Stimulated activated CD4-positive, alpha-beta T cell treated with anti-CD3 and anti-CD28 coated beads, Interleukin-12 subunit alpha, Interleukin-12 subunit beta, amount 100 ng/mL, for 4 hours (primary cell): ENCODE measurements at regions not wholly inside any gene's neighbourhood (a gene's known extent, or its start where the extent isn't known, plus 50 kb on each side); places are given as distances from the start of the nearest gene placed in this dataset.

Experiments
- DNase-seq: peaks from one replicate; pipeline ENCODE4 v3.0.0-alpha.2; 2020

DNA sequence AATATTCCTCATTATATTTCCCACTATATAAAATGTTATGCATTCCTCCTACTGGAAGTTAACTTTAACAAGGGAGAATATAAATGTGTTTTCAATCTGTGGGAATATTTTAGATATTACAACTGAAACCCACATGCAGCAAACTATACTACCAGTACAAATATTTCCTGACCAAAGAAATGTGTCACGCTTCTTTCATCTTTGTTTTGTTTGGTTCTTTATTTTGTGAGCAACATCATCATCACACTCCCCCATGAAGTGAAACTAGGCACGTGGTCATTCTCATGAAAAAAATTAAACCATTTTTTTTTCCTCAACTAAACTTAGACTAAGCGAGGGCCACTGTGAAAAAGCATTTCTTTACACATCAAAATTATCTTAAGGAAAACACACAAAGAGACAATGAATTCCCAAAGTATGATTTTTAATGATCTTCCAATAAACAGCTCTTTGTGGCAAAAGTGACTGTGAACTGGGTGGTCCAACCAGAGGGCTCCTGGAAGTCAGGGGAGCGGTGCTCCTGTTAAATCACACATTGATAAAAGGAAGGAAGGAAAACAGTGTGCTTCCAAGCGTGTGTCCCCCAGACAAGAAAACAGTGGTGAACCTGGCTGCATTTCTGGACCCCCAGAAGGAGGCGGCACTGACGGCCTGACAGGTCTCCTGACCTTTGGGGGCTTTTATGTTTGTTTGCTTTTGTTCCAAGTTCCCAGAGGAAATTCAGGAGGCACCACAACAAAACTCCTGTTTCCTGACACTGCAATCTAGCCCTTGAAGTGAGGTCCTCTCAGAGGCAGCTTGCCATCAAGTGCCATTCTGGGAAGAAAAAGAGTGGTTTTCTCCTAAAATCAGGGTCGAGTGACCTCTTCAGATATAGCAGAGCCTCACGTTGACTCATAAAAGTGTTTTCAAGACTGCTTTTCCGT, 166.8 kb upstream of the FOXQ1 start:
- no peak for DNase-seq

GRCh38 chr6:1143655-1144054, 168.2 kb upstream of the FOXQ1 start:
- DNase-seq = no peak

- no peak for DNase-seq
These were observed 172.6 kb upstream of the FOXQ1 start for GRCh38 chr6:1139155-1139890.

DNA sequence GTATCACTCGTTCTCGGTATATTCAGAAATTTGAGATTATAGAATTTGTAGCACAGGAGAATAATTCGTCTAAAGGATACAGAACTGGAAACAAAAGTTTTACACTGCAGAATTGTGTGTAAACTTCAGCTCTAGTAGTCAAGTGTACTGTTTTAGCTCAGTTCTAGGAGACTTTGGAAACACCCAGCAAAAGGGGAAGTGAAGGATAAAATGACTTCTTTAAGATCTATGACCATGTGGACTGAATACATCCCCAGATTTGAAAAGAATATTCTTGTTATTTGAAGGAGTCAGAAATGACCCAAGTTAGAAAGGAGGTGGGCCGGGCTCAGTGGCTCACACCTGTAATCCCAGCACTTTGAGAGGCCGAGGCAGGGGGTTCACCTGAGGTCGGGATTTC, 174.0 kb upstream of the FOXQ1 start:
- DNase-seq = no peak

GRCh38 chr6:1136827-1137226, 175.1 kb upstream of the FOXQ1 start:
- no peak for DNase-seq

- DNase-seq = no peak
These were observed 175.5 kb upstream of the FOXQ1 start for GRCh38 chr6:1136415-1136774.

- no peak for DNase-seq
These were observed 176.0 kb upstream of the FOXQ1 start for GRCh38 chr6:1135726-1136414.

DNA sequence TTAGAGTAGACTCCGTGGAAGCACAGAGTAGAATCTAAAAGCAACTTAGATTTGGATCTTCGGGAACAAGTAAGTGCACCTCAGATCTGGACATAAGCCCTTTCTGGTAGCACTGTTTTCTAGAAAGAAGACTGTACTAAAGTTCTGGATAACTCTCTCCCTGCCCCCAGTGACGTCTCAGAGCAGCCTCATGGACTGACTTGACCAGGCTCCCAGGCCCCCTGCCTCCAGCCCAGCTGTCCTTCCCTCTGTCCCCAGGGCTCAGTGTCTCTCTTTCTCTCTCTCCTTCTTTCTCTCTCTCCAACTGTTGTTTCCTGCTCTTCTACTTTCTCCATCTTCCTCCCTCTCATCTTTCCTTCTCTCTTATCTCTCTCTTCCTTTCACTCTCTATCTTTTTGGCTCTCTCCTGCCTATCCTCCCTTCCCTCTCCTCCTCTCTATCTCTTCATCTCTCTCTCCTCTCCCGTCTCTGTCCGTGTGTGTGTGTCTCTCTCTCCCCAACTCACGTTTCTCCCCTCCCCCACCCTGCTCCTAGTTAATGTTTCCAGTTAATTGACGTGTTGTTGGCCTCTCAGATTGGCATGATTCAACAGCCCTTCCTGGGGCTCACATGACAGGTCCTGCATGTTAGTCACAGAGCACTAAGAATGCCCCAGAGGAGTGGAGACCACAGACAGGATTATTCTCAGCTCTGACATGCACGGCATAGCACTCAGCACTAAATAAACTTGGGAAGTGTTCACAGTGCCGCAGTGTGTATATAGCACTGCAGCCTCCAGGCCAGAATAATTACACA, 180.4 kb upstream of the FOXQ1 start:
- no peak for DNase-seq

GRCh38 chr6:1130709-1131108, 181.2 kb upstream of the FOXQ1 start:
- no peak for DNase-seq

DNA sequence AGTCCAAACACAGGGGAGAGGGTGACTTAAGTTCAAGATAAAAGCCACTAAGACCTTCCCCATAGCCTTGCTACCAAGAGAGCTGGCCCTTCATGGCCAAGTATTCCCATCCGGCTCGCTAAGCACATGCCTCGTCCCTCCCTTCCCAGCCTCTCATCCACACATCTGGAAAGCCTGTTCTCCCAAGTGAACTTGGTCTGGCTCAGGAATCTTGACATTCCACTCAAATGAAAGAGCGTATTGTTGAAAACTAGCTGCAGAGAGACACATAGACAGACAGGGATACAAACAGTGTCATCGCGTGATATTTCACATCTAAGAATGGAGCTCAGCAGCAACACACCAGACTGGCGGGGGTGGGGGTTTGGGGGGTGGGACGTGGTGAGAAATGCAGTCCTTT, 182.8 kb upstream of the FOXQ1 start:
- no peak for DNase-seq

- no peak for DNase-seq
These were observed 184.2 kb upstream of the FOXQ1 start for GRCh38 chr6:1127597-1128288.

- DNase-seq = no peak
These were observed 184.8 kb upstream of the FOXQ1 start for GRCh38 chr6:1127129-1127528.

DNA sequence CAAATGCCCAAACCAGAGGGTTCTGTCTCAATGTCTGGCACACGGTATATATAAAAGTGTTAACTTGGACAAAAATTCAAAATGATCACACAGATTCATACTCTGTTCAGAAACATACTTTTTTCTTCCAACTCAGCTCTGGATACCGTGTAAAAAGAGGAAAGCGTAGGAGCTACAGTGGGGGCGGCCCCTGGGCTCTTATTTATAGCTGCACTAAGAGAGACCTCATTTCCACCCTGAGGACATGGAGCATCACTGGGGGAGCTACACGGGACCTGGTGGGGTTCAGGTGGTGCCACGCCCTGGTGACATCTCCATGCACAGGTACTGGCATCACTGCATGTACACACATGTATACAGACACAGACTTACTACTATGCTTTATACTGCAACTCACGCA, 185.9 kb upstream of the FOXQ1 start:
- no peak for DNase-seq

- DNase-seq = no peak
These were observed 186.6 kb upstream of the FOXQ1 start for GRCh38 chr6:1125297-1125696.

- no peak for DNase-seq
These were observed 187.0 kb upstream of the FOXQ1 start for GRCh38 chr6:1124885-1125284.

DNA sequence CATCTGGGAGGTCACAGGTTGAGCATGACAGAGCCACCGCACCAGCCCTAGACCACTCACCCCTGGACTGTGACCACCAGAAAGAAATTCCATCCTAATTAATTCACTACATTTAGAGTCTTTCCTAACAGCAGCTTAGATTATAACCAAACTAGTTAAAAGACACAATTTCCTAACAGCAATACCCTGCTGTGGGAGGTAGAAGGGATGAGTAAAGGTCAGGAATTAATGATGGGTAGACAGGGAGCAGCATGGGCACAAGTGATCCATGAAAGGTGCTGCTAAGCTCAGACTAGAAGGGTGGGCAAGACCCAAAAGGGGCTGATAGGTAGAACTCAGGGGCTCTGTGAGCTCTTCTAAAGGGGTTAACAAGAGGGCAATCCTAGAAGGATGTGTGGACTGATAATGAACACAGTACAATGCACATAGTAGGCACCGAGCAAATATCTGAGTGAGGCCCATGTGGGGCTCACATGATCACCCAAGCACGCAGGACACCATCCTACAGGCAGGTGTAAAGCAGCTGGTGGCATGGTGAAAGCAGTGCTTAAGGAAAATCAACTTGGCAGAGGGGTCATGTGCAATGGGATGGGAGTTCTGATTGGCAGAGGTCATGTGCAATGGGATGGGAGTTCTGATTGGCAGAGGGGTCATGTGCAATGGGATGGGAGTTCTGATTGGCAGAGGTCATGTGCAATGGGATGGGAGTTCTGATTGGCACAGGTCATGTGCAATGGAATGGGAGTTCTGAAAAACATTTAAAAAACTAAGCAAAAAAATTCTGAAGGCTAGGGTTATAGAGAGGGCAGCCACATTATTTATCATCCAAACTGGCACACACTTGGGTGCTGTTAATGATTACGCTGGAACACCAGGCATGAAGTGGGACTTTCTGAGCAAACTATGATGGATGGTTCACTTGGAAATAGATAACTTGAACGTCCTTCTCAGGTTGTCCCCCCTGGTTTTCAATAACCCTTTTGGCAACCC, 188.2 kb upstream of the FOXQ1 start:
- no peak for DNase-seq

DNA sequence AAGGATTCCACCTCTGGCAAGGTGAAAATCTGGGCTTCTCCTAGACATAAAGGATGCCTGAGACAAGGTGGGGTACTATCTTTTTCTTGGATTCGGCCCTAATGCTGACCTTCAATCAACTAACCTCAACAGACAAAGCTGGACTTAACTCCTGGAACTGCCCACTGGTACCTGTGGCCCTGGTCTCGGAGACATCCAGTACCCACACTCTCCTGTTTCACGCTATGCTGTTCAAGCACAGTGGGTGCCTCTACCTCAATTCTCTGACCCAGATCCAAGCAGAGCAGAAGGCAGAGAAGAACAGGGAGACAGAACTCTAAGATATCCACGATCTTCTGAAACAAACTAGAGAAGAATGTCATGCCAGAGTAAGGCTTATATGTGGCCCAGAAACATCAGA, 189.8 kb upstream of the FOXQ1 start:
- no peak for DNase-seq

DNA sequence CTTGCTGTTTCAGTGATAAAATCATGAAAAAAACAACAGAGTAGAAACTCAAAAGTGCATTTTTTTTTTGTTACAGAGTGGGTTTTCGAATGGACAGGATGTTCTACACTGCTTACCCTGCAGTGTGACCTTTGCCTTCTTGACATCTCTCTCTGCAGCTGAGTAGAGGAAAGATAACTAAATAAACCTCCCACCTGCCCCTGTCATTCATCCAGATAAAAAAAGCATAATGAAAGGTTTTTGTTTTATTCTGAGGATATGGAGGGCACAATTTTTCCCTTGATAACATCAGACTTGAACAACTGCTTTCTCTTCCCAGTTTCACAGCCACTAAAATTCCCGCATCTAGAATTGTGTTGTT, 193.6 kb upstream of the FOXQ1 start:
- DNase-seq = no peak

DNA sequence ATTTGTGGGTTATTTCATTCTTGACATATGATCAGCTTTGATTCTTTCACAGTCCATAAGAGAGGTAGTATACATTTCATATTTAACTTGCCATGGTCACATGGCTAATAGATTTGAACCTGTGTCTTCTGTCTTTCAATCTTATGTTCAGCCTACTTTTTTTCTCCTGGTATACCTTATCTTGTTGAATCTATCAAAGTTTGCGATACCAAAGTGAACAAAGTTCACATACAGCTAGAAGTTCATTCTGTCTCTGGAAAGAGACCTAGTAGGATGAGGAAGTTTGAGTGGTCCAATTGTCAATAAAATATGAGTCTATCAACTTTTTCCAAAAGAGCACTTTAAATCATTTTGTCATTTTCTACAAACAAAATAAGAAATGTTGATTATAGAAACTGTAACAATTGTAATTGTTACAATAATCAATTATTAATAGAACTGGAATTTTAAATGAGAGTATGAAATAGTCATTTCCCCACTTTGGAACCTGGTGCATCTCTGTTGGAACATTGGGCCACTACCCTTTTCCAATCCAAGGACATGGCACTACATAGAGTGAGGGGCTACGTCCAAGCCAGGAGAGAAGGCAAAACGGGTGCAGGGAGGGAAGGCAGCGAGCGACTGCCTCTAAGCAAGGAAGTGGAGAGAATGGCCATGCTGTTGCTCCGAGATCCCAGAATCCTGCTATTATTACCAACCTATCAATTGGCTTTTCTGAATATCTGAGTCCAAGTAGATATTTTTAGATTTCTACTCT, 194.2 kb upstream of the FOXQ1 start:
- DNase-seq = no peak

DNA sequence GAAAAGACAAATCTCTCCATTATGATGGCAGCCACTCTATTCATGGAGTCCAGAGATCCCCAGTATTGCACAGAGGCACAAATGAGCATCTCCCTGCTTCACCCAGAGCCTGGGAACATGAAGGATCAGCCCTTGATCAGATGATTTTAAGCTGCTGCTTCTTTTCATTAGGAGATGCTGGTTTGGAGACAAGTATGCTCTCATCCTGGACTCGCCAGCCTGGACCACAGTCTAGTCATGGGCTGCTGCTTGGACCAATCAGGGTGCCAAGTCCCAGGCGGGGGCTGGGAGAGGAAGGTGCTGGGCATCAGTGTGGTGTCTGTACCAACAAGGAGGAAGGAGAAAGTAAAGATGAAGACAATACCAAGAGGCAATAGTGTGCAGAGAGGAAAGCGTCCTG, 195.7 kb upstream of the FOXQ1 start:
- no peak for DNase-seq
